Common myeloid progenitor, CD34-positive (primary cell): ENCODE measurements at regions not wholly inside any gene's neighbourhood (a gene's known extent, or its start where the extent isn't known, plus 50 kb on each side); places are given as distances from the start of the nearest gene placed in this dataset.
"Not testable (repeated sequence)": the region's sequence is repeated elsewhere in the genome, so short reads cannot be mapped to it uniquely, and the experiment has no call there.

Experiments used
- CTCF ChIA-PET: fragments of 350-600 bp; sonication (Branson Sonifier 250); formaldehyde crosslinking; loops from one replicate; lab custom pipeline; 2021; ENCODE audit warnings: antibody characterized with exemption; lab: Charles Lee
- POLR2A ChIA-PET: fragments of 350-600 bp; sonication (Branson Sonifier 250); formaldehyde crosslinking; loops from one replicate; lab custom pipeline; 2021; ENCODE audit warnings: antibody characterized with exemption; lab: Charles Lee
- DNase-seq, 3 donors: peaks; one replicate each; pipeline versions ENCODE4 v3.0.0 to v3.0.0-alpha.2; 2013
- H3K27ac ChIP-seq, 2 experiments: 1 replicate in 1 of 2; 2 replicates in 1 of 2; pipeline ENCODE4 v1.7.0; 2013; ENCODE audit warnings: inconsistent platforms in 2 of 2, low read length in 2 of 2, mild to moderate bottlenecking in 2 of 2, low read depth in 1 of 2, moderate library complexity in 1 of 2; ENCODE audit not compliant: severe bottlenecking in 2 of 2, insufficient read depth in 1 of 2, poor library complexity in 1 of 2
- H3K27me3 ChIP-seq, 5 experiments: replicated peaks in 2 of 5; 1 replicate in 3 of 5; 2 replicates in 2 of 5; pipeline versions ENCODE4 v1.6.1 to v1.7.0; 2013; ENCODE audit warnings: low read length in 4 of 5, mild to moderate bottlenecking in 2 of 5, moderate library complexity in 2 of 5, inconsistent platforms in 1 of 5; ENCODE audit not compliant: insufficient read depth in 5 of 5, control insufficient read depth in 4 of 5
- H3K36me3 ChIP-seq, 4 experiments: 1 replicate in 2 of 4; 2 replicates in 2 of 4; pipeline versions ENCODE4 v1.6.1 to v1.7.0; 2013; ENCODE audit warnings: low read length in 3 of 4, control low read depth in 1 of 4, mild to moderate bottlenecking in 1 of 4; ENCODE audit not compliant: control insufficient read depth in 4 of 4, insufficient read depth in 4 of 4
- H3K4me1 ChIP-seq, 4 experiments: 1 replicate in 3 of 4; 2 replicates in 1 of 4; pipeline versions ENCODE4 v1.6.1 to v1.7.1; 2013; ENCODE audit warnings: low read length in 3 of 4, mild to moderate bottlenecking in 3 of 4, control low read depth in 1 of 4, inconsistent platforms in 1 of 4, moderate library complexity in 1 of 4; ENCODE audit not compliant: control insufficient read depth in 4 of 4, insufficient read depth in 4 of 4; ENCODE audit errors: control extremely low read depth in 1 of 4
- H3K4me3 ChIP-seq, 7 experiments: 1 replicate in 4 of 7; 2 replicates in 3 of 7; pipeline versions ENCODE4 v1.5.1 to v1.7.0; 2013; ENCODE audit warnings: mild to moderate bottlenecking in 7 of 7, low read length in 6 of 7, moderate library complexity in 6 of 7, inconsistent platforms in 2 of 7, low read depth in 2 of 7, control low read depth in 1 of 7; ENCODE audit not compliant: insufficient read depth in 4 of 7, control insufficient read depth in 1 of 7; ENCODE audit errors: extremely low read depth in 1 of 7
- H3K9me3 ChIP-seq, 5 experiments: 1 replicate in 4 of 5; 2 replicates in 1 of 5; pipeline versions ENCODE4 v1.6.1 to v1.7.1; 2013; ENCODE audit warnings: low read length in 4 of 5, mild to moderate bottlenecking in 2 of 5, inconsistent platforms in 1 of 5, low read depth in 1 of 5, moderate library complexity in 1 of 5; ENCODE audit not compliant: control insufficient read depth in 4 of 5, insufficient read depth in 2 of 5; ENCODE audit errors: control extremely low read depth in 1 of 5
- WGBS: methylation state at CpG from one replicate; pipeline ENCODE4 v1.1.5; 2013; ENCODE audit not compliant: insufficient coverage; 5-methylcytosine and 5-hydroxymethylcytosine counted together

DNA sequence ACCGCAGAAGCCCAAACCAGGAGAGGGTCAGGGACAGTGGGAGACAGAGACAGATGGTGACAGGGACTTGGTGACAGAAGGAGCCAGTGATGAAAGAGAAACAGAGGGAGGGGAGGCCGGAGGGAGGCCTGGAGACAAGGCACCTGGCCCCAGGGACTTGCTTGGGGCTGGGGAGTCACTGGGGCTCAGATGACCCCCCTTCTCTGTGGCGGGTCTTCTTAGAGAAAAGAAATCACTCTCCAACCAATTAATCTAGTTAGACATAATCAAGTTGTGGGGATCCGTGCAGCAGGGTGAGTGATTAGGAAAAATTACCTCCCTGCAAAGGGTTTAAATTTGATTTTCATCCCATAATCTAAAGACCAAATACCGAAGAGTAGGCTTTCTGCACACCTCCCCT lies 519.8 kb downstream of the PTPRU start:
- WGBS: 93% methylated on average over 3 of the region's 5 CpGs
- ChIA-PET POLR2A (no interaction called here), CTCF (no interaction called here)
- no peak for DNase-seq
- Histone ChIP-seq H3K4me1 (no peaks in the 10 kb centered on the region), H3K36me3 (no peaks in the 10 kb centered on the region), H3K9me3 (no peaks in the 10 kb centered on the region), H3K27ac (no peak overlapping the region), H3K27me3 (peaks cover 0 to 11% (median 0%) of the 10 kb centered on the region in 5 experiments), H3K4me3 (no peak overlapping the region)

DNA sequence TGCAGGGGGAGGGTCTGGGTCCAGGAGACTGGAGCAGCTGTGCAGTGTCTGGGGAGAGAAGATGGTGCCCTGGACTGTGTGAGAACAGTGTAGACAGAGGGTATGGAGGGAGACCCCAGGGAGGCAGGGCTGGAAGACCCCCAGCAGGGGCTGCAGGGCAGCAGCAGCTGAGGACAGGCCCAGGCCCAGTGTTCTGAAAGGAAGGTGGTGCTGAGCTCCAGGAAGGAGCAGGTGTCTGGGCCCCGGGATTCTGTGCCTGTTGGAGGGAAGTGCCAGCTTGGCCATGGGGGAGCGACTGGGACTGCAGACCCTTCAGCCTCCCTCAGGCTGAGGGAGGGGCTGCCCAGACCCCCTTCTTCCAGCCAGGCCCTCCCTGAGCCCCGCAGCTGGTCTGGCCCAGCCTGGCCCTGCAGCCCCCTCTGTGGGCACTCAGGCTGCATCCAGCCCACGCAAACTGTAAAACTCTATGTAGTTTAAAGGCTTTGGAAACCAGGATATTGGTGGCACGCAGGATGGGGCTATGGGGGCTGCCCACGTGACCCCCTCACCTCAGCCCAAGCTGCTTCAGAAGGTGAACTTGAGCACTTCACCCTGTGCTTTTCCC lies 519.2 kb downstream of the PTPRU start:
- 86% methylated on average over 4 of the region's 6 CpGs for WGBS
- H3K9me3 ChIP-seq, CTCF ChIA-PET, H3K27ac ChIP-seq, H3K36me3 ChIP-seq, POLR2A ChIA-PET, DNase-seq, H3K4me1 ChIP-seq, H3K4me3 ChIP-seq: not testable (repeated sequence)
- peaks cover 0 to 11% (median 0%) of the 10 kb centered on the region in 5 experiments for H3K27me3 ChIP-seq

DNA sequence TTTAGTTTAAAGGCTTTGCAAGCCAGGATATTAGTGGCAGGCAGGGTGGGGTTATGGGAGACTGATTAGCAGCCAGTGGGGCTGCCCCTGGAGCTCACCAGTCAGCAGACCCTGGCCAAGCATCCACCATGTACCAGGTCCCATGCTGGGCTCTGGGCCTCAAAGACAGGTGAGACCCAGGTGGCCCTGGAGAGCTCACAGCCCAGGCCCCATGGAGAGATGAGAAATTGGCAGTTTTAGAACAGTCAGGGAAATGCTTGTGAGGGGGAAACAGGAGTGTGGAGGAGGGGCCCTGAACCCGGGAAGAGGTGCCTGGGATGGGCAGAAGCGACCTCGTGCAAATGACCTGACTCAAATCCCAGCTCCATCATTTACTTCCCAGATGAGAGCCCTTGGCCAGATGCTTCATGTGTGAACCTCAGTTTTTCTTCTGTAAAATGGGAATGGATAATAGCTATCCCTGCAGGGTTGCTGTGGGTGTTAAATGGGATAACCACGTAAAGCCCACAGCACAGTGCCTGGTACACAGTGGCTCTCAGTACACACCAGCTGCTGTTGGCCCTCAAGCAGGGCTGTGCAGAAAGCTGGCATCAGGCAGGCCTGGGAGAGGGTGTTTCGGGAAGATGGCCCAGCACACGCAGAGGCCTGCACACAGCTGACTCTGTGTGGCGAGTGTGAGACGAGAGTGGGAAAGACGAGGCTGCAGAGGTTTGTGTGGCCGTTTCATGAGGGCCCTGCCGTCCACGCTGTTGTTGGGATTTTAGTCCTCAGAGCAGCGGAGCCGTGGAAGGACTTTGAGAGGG lies 518.5 kb downstream of the PTPRU start:
- H3K9me3 ChIP-seq: no peaks in the 10 kb centered on the region
- no peak overlapping the region for H3K4me3 ChIP-seq
- ChIA-PET POLR2A (no interaction called here), CTCF (no interaction called here)
- no peak for DNase-seq
- H3K27ac ChIP-seq: no peak overlapping the region
- no peaks in the 10 kb centered on the region for H3K36me3 ChIP-seq
- peaks cover 0 to 11% (median 0%) of the 10 kb centered on the region in 5 experiments for H3K27me3 ChIP-seq
- 95% methylated on average over 7 of the region's 14 CpGs for WGBS
- H3K4me1 ChIP-seq: no peaks in the 10 kb centered on the region

DNA sequence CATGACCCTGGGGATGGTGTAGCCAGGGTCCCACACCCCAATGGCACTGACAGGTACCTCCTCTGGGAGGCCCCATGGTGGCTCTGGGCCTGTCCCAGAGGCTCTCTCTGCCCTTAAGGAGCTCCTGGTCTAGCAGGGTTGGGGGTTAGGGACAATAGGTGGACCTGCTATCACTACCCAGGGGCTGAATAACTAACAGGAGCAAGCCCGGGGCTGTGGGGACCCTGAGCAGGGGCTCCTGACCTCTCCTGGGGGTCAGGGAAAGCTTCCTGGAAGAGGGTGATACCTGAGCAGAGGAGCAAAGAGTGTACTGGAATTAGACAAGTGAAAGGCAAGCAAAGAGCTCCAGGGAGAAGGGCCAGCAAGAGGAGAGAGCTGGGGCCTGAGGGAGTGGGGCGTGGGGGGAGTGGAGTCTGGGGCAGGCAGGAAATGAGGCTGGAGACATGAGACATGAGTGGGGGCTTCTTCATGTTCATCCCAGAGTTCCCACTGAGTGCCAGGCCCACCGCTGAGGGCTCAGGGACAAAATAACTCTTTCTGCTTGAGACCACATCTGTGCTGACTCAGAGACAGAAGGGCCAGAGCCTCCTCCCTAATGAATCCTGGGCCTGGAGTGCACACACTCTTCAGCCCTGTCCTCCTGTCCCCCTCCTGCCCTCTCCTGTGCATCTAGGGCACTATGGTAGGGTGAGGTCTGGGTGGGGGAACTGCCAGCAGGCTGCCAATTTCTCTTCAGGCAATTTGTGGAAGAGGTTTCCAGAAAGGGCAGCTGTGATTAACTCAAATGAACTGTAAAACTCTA lies 517.6 kb downstream of the PTPRU start:
- Histone ChIP-seq H3K4me1 (no peaks in the 10 kb centered on the region), H3K4me3 (no peak overlapping the region), H3K36me3 (no peaks in the 10 kb centered on the region), H3K27ac (no peak overlapping the region), H3K27me3 (peaks cover 0 to 9% (median 0%) of the 10 kb centered on the region in 5 experiments), H3K9me3 (no peaks in the 10 kb centered on the region)
- WGBS: 73% methylated on average over 3 of the region's 3 CpGs
- ChIA-PET POLR2A (no interaction called here), CTCF (no interaction called here)
- no peak for DNase-seq

DNA sequence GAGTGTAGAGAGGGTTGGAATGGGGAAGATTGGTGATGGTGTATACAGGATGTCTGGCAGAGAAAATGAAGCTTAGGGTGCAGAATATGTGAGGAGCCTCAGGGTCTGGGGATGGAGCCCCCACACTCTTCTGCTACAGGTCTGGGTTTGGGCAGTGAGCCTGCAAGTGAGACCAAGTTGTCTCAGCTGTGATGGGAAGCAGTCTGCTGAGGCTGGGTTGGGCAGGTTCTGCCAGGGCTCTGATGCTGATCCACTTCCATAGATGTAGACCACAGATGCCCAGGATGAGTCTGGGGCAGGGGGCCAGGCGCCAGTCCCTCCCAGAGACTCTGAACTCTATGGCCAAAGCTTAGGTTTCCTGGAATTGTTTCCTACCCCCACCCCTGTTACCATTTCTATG lies 516.9 kb downstream of the PTPRU start:
- Histone ChIP-seq H3K27ac (no peak overlapping the region), H3K27me3 (peaks cover 0 to 7% (median 0%) of the 10 kb centered on the region in 5 experiments), H3K9me3 (no peaks in the 10 kb centered on the region), H3K4me1 (no peaks in the 10 kb centered on the region), H3K36me3 (no peaks in the 10 kb centered on the region), H3K4me3 (no peak overlapping the region)
- no peak for DNase-seq
- ChIA-PET CTCF (no interaction called here), POLR2A (no interaction called here)
- WGBS: 80% methylated on average over 1 of the region's 1 CpG

DNA sequence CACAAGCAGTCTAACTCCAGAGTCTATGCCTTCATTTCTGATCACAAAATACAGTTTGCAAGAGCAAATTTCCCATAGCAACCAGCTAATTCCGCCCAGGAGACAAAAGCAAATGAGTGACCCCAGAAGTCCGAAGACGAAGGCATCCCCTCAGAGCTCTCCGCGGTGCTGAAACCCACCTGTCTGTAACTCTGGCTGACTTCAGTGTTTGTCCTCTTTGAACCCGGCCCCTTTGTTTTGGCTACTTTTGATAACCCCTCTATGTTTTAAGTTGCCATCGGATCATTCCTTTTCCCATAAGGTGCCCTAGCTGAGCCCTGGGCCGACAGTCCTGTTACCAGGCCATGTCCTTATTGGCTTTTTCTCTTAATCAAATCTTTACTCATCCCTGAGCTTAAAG lies 515.8 kb downstream of the PTPRU start:
- H3K4me3 ChIP-seq: no peak overlapping the region
- no peaks in the 10 kb centered on the region for H3K36me3 ChIP-seq
- DNase-seq: peak in 2 of 3 donors; percentile 4
- peaks cover 0 to 7% (median 0%) of the 10 kb centered on the region in 5 experiments for H3K27me3 ChIP-seq
- POLR2A ChIA-PET: interaction anchor here (0.6 kb wide), 1 partner anchor 22 kb away, joined by 3 read pairs; no protein-coding TSS in a partner anchor
- CTCF ChIA-PET: no interaction called here
- no peaks in the 10 kb centered on the region for H3K4me1 ChIP-seq
- 33% methylated on average over 5 of the region's 8 CpGs for WGBS
- H3K9me3 ChIP-seq: no peaks in the 10 kb centered on the region
- no peak overlapping the region for H3K27ac ChIP-seq
